IMR-90 (cell line): ENCODE measurements at regions not wholly inside any gene's neighbourhood (a gene's known extent, or its start where the extent isn't known, plus 50 kb on each side); places are given as distances from the start of the nearest gene placed in this dataset.

Experiments used
- ATAC-seq: fragments of 200-7000 bp; cut with Tn5 transposase; 2 replicates; pipeline ENCODE4 v1.9.1; 2020; ENCODE audit warnings: low read depth, mild to moderate bottlenecking, moderate library complexity
- BruUV-seq: library from RNA; stranded (reverse); fragments of 400-500 nt; replicated peaks from 2 replicates; lab custom pipeline; 2021; lab: Mats Ljungman, UMichigan
- CTCF ChIA-PET: fragments of 300-600 bp; formaldehyde crosslinking; extraction: SDS; loops from one replicate; lab custom pipeline; 2021; ENCODE audit warnings: antibody characterized with exemption; lab: Yijun Ruan, JAX
- POLR2A ChIA-PET: fragments of 300-600 bp; sonication (Branson Sonifier 250); formaldehyde crosslinking; loops from one replicate; lab custom pipeline; 2022; ENCODE audit warnings: antibody characterized with exemption; ENCODE audit not compliant: unreplicated experiment; lab: Charles Lee
- DNase-seq: peaks from one replicate; pipeline ENCODE4 v3.0.0; 2013
- H2AFZ ChIP-seq: replicated peaks from 2 replicates; pipeline ENCODE3; 2013; ENCODE audit warnings: low read length, mild to moderate bottlenecking; ENCODE audit not compliant: poor library complexity
- H2AK5ac ChIP-seq: 2 replicates; pipeline ENCODE4 v1.6.1; 2013; ENCODE audit warnings: low read depth, low read length, inconsistent platforms
- H2AK9ac ChIP-seq: replicated peaks from 2 replicates; pipeline ENCODE3; 2013; ENCODE audit warnings: mild to moderate bottlenecking, low read depth, low read length, moderate library complexity; ENCODE audit not compliant: poor library complexity
- H2BK120ac ChIP-seq: 2 replicates; pipeline ENCODE4 v1.6.1; 2013; ENCODE audit warnings: low read depth, low read length, inconsistent platforms
- H2BK15ac ChIP-seq: 3 replicates; pipeline ENCODE4 v1.6.1; 2013; ENCODE audit warnings: low read depth, low read length, inconsistent platforms
- H2BK20ac ChIP-seq: 2 replicates; pipeline ENCODE4 v1.6.1; 2013; ENCODE audit warnings: low read depth, mild to moderate bottlenecking, inconsistent platforms, low read length, moderate library complexity
- H2BK5ac ChIP-seq: 2 replicates; pipeline ENCODE4 v1.6.1; 2013; ENCODE audit warnings: mild to moderate bottlenecking, low read depth, low read length, inconsistent platforms; ENCODE audit not compliant: poor library complexity, severe bottlenecking
- H3K14ac ChIP-seq: replicated peaks from 2 replicates; pipeline ENCODE4 v1.6.1; 2013; ENCODE audit warnings: low read depth, low read length, inconsistent platforms
- H3K18ac ChIP-seq: 2 replicates; pipeline ENCODE4 v1.6.1; 2013; ENCODE audit warnings: low read depth, low read length, control low read depth
- H3K23ac ChIP-seq: 2 replicates; pipeline ENCODE4 v1.6.1; 2013; ENCODE audit warnings: low read depth, low read length, inconsistent platforms
- H3K27ac ChIP-seq: 2 replicates; pipeline ENCODE4 v1.5.1; 2013; ENCODE audit warnings: mild to moderate bottlenecking, control low read depth, low read length; ENCODE audit not compliant: insufficient read depth
- H3K27me3 ChIP-seq: 2 replicates; pipeline ENCODE4 v1.6.1; 2013; ENCODE audit warnings: low read length; ENCODE audit not compliant: control insufficient read depth, insufficient read depth
- H3K36me3 ChIP-seq: 2 replicates; pipeline ENCODE4 v1.6.1; 2013; ENCODE audit warnings: low read length, mixed read lengths; ENCODE audit not compliant: control insufficient read depth, insufficient read depth
- H3K4ac ChIP-seq: 2 replicates; pipeline ENCODE4 v1.6.1; 2013; ENCODE audit warnings: low read depth, low read length, inconsistent platforms
- H3K4me1 ChIP-seq: 2 replicates; pipeline ENCODE4 v1.6.1; 2013; ENCODE audit warnings: low read length, mixed read lengths; ENCODE audit not compliant: control insufficient read depth, insufficient read depth
- H3K4me2 ChIP-seq: 2 replicates; pipeline ENCODE4 v1.6.1; 2013; ENCODE audit warnings: low read depth, mild to moderate bottlenecking, control low read depth, low read length, moderate library complexity
- H3K4me3 ChIP-seq: 2 replicates; pipeline ENCODE4 v1.5.1; 2013; ENCODE audit warnings: low read depth, mild to moderate bottlenecking, control low read depth, low read length, moderate library complexity; ENCODE audit not compliant: insufficient read depth
- H3K56ac ChIP-seq: 2 replicates; pipeline ENCODE4 v1.6.1; 2013; ENCODE audit warnings: low read length, inconsistent platforms; ENCODE audit not compliant: insufficient read depth; ENCODE audit errors: extremely low read depth
- H3K79me1 ChIP-seq, 2 experiments: 2 replicates each; pipeline ENCODE4 v1.6.1; 2013; ENCODE audit warnings: low read length in 2 of 2, inconsistent platforms in 1 of 2, low read depth in 1 of 2
- H3K9ac ChIP-seq: 2 replicates; pipeline ENCODE4 v1.6.1; 2013; ENCODE audit warnings: low read depth, low read length, control low read depth
- H3K9me1 ChIP-seq: 2 replicates; pipeline ENCODE4 v1.6.1; 2013; ENCODE audit warnings: low read length, inconsistent platforms; ENCODE audit not compliant: insufficient read depth
- H3K9me3 ChIP-seq: 2 replicates; pipeline ENCODE4 v1.6.1; 2013; ENCODE audit warnings: low read length; ENCODE audit not compliant: control insufficient read depth, insufficient read depth
- H4K20me1 ChIP-seq: 2 replicates; pipeline ENCODE4 v1.6.1; 2013; ENCODE audit warnings: low read length, inconsistent platforms; ENCODE audit not compliant: insufficient read depth
- H4K5ac ChIP-seq: 2 replicates; pipeline ENCODE4 v1.6.1; 2013; ENCODE audit warnings: mild to moderate bottlenecking, low read depth, low read length, control low read depth
- H4K8ac ChIP-seq, 2 experiments: 2 replicates each; pipeline ENCODE4 v1.6.1; 2013; ENCODE audit warnings: low read depth in 2 of 2, low read length in 2 of 2, control low read depth in 1 of 2, inconsistent platforms in 1 of 2
- H4K91ac ChIP-seq: 2 replicates; pipeline ENCODE4 v1.6.1; 2013; ENCODE audit warnings: low read depth, low read length, inconsistent platforms; ENCODE audit not compliant: insufficient read depth
- CEBPB ChIP-seq: IDR thresholded peaks from 2 replicates; pipeline ENCODE4 v1.6.1; 2012; ENCODE audit warnings: low read depth, low read length, improper control_type of control experiment
- FOS ChIP-seq: fragments of 150-350 bp; IDR thresholded peaks from 2 replicates; pipeline ENCODE4 v1.6.1; 2016; ENCODE audit warnings: low read depth, low read length
- MAFK ChIP-seq: IDR thresholded peaks from 2 replicates; pipeline ENCODE4 v1.6.1; 2012; ENCODE audit warnings: low read depth, low read length, improper control_type of control experiment
- POLR2A ChIP-seq: IDR thresholded peaks from 2 replicates; pipeline ENCODE4 v1.6.1; 2012; ENCODE audit warnings: mild to moderate bottlenecking, low read depth, low read length
- RAD21 ChIP-seq: IDR thresholded peaks from 2 replicates; pipeline ENCODE4 v1.6.1; 2012; ENCODE audit warnings: low read length, improper control_type of control experiment
- RCOR1 ChIP-seq: IDR thresholded peaks from 2 replicates; pipeline ENCODE4 v1.6.1; 2012; ENCODE audit warnings: mild to moderate bottlenecking, low read length, improper control_type of control experiment; ENCODE audit not compliant: insufficient replicate concordance
- RFX5 ChIP-seq: IDR thresholded peaks from 2 replicates; pipeline ENCODE4 v1.8.0; 2012; ENCODE audit warnings: low read depth, mild to moderate bottlenecking, low read length, moderate library complexity
- SMC3 ChIP-seq: fragments of 150-350 bp; IDR thresholded peaks from 2 replicates; pipeline ENCODE4 v1.6.1; 2016; ENCODE audit warnings: low read depth, mild to moderate bottlenecking, antibody characterized with exemption, low read length, moderate library complexity
- dilution Hi-C: fragments of 300-500 bp; cut with HindIII; formaldehyde crosslinking; loops from one replicate; pipeline ENCODE4 v1.14.3; 2018; ENCODE audit warnings: low sequenced_read_pairs; ENCODE audit not compliant: unreplicated experiment
- in situ Hi-C: fragments of 300-500 bp; cut with MboI; formaldehyde crosslinking; loops from 3 replicates; pipeline ENCODE4 v1.14.3; 2019; ENCODE audit warnings: low sequenced_read_pairs, inconsistent platforms, mixed read lengths
- intact Hi-C: fragments of 100-400 bp; cut with micrococcal nuclease; formaldehyde crosslinking; loops from 2 replicates; pipeline ENCODE4 v1.10.0; 2022

DNA sequence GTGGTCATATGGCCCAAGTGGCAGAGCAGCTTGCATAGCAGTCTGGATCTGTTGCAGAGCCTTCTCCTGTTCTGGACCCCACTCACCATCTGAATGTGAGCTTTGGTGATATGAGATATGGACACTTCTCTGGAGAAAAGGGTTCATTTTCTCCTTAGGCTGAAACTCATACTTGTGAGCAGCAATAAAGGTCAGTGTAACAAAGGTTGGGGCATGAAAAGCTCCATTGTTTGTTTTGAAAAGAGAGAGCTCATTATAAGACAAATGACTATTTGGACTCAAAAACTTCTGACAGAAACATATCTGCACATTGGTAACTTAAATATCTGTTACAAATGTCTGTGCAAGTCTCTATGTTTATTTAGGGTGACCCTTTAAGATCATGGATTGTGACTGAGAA, 517.3 kb downstream of the MFSD1 start:
- H2AK5ac ChIP-seq, result no peak overlapping the region
- no peak overlapping the region for H3K56ac ChIP-seq
- H3K4me3 ChIP-seq, result no peak overlapping the region
- no peak overlapping the region for H4K5ac ChIP-seq
- H3K36me3 ChIP-seq, result no peaks in the 10 kb centered on the region
- TF ChIP-seq CEBPB (no peak), POLR2A (no peak), MAFK (no peak), SMC3 (no peak), RCOR1 (no peak), RAD21 (no peak), RFX5 (no peak), FOS (no peak)
- H4K8ac ChIP-seq, result no peak overlapping the region
- POLR2A ChIA-PET, result no interaction called here
- ATAC-seq, result no peak
- H3K9ac ChIP-seq, result no peak overlapping the region
- H3K79me1 ChIP-seq, result no peaks in the 10 kb centered on the region
- no peak overlapping the region for H3K4ac ChIP-seq
- H3K14ac ChIP-seq, result no peak overlapping the region
- CTCF ChIA-PET, result no interaction called here
- H2BK20ac ChIP-seq, result no peak overlapping the region
- BruUV-seq, result no TSS peak
- no peak overlapping the region for H4K91ac ChIP-seq
- no peak overlapping the region for H3K18ac ChIP-seq
- no peak overlapping the region for H3K27ac ChIP-seq
- intact Hi-C loops, result loop anchor here (5.0 kb wide), 1 partner anchor 778 kb away; no protein-coding TSS in a partner anchor
- no peaks in the 10 kb centered on the region for H3K4me1 ChIP-seq
- no peak overlapping the region for H2AFZ ChIP-seq
- dilution Hi-C loops, result no loop called here
- in situ Hi-C loops, result no loop called here
- no peak for DNase-seq
- H3K4me2 ChIP-seq, result no peak overlapping the region
- no peaks in the 10 kb centered on the region for H3K9me3 ChIP-seq
- H3K27me3 ChIP-seq, result no peaks in the 10 kb centered on the region
- no peak overlapping the region for H3K23ac ChIP-seq
- no peaks in the 10 kb centered on the region for H3K9me1 ChIP-seq
- no peaks in the 10 kb centered on the region for H4K20me1 ChIP-seq
- H2BK120ac ChIP-seq, result no peak overlapping the region
- no peak overlapping the region for H2AK9ac ChIP-seq
- no peak overlapping the region for H2BK5ac ChIP-seq
- H2BK15ac ChIP-seq, result no peak overlapping the region
